Body of pancreas (tissue), 4 donors: ENCODE measurements at regions not wholly inside any gene's neighbourhood (a gene's known extent, or its start where the extent isn't known, plus 50 kb on each side); places are given as distances from the start of the nearest gene placed in this dataset.
"Not testable (repeated sequence)": the region's sequence is repeated elsewhere in the genome, so short reads cannot be mapped to it uniquely, and the experiment has no call there.

Experiments
- CTCF ChIP-seq, 7 experiments: fragments of 450-650 bp in 4 of 7; fragments of 200-600 bp in 3 of 7; sonication (generic) in 3 of 7; IDR thresholded peaks; one replicate each; pipeline ENCODE4 v1.5.1; 2016 to 2019; ENCODE audit warnings: antibody characterized with exemption in 7 of 7
- POLR2A ChIP-seq, 3 donors: fragments of 450-650 bp; IDR thresholded peaks; one replicate each; pipeline ENCODE4 v1.6.1; 2016; ENCODE audit warnings: antibody characterized with exemption in 3 of 3, mild to moderate bottlenecking in 2 of 3

- not testable (repeated sequence) for TF ChIP-seq CTCF, POLR2A (IDR thresholded peaks at IDR 0.05)
Measured at GRCh38 chr12:42713566-42713965, 124.0 kb upstream of the PRICKLE1 start.
